Prostate gland (tissue), 2 donors: ENCODE measurements at regions not wholly inside any gene's neighbourhood (a gene's known extent, or its start where the extent isn't known, plus 50 kb on each side); places are given as distances from the start of the nearest gene placed in this dataset.
"Not testable (repeated sequence)": the region's sequence is repeated elsewhere in the genome, so short reads cannot be mapped to it uniquely, and the experiment has no call there.

Experiments
- CTCF ChIP-seq, 4 experiments: fragments of 200-600 bp in 2 of 4; fragments of 450-650 bp in 2 of 4; sonication (generic) in 2 of 4; IDR thresholded peaks; 1 replicate in 3 of 4; 2 replicates in 1 of 4; pipeline ENCODE4 v1.5.1; 2016 to 2019; ENCODE audit warnings: antibody characterized with exemption in 4 of 4, mild to moderate bottlenecking in 2 of 4, moderate library complexity in 2 of 4
- POLR2A ChIP-seq: fragments of 450-650 bp; IDR thresholded peaks from one replicate; pipeline ENCODE4 v1.6.1; 2016; ENCODE audit warnings: antibody characterized with exemption, mild to moderate bottlenecking
- POLR2AphosphoS5 ChIP-seq: sonication (generic); formaldehyde crosslinking; IDR thresholded peaks from one replicate; pipeline ENCODE4 v1.6.1; 2017; ENCODE audit warnings: antibody characterized with exemption

- not testable (repeated sequence) for TF ChIP-seq POLR2A; CTCF (IDR thresholded peaks at IDR 0.05); POLR2AphosphoS5
Measured at GRCh38 chr10:22771631-22772030, 57.3 kb upstream of the PIP4K2A start.
